SK-N-SH treated with all-trans-retinoic acid at 6 μM for 48 hours (cell line): ENCODE measurements at regions not wholly inside any gene's neighbourhood (a gene's known extent, or its start where the extent isn't known, plus 50 kb on each side); places are given as distances from the start of the nearest gene placed in this dataset.

Experiments used
- ATAC-seq: fragments of 200-7000 bp; cut with Tn5 transposase; 3 replicates; pipeline ENCODE4 v1.9.1; 2020; ENCODE audit warnings: mild to moderate bottlenecking, moderate library complexity
- ARNTL ChIP-seq: fragments of 450-650 bp; formaldehyde crosslinking; IDR thresholded peaks from 2 replicates; pipeline ENCODE4 v1.5.0; 2020; ENCODE audit warnings: low read depth, mild to moderate bottlenecking, moderate library complexity, borderline replicate concordance
- BACH2 ChIP-seq: fragments of 250-450 bp; sonication (Bioruptor Pico); IDR thresholded peaks from 2 replicates; pipeline ENCODE4 v1.9.0; 2021; ENCODE audit warnings: mild to moderate bottlenecking, borderline replicate concordance
- ESRRG ChIP-seq: fragments of 250-450 bp; sonication (Bioruptor Pico); IDR thresholded peaks from 2 replicates; pipeline ENCODE4 v1.6.1; 2021; ENCODE audit warnings: mild to moderate bottlenecking
- GLIS3 ChIP-seq: fragments of 250-450 bp; sonication (Bioruptor Pico); IDR thresholded peaks from 2 replicates; pipeline ENCODE4 v1.5.0; 2020; ENCODE audit warnings: mild to moderate bottlenecking, moderate library complexity
- ISL1 ChIP-seq: fragments of 250-450 bp; sonication (Bioruptor Pico); IDR thresholded peaks from 2 replicates; pipeline ENCODE4 v2.1.2; 2022; ENCODE audit warnings: mild to moderate bottlenecking, moderate library complexity
- PPARA ChIP-seq: fragments of 250-450 bp; sonication (Bioruptor Pico); IDR thresholded peaks from 2 replicates; pipeline ENCODE4 v1.5.0; 2020; ENCODE audit warnings: mild to moderate bottlenecking, borderline replicate concordance
- RARB ChIP-seq: fragments of 250-450 bp; sonication (Bioruptor Pico); IDR thresholded peaks from 2 replicates; pipeline ENCODE4 v1.8.0; 2021; ENCODE audit warnings: mild to moderate bottlenecking, moderate library complexity
- SNAI2 ChIP-seq: fragments of 250-450 bp; sonication (Bioruptor Pico); IDR thresholded peaks from 2 replicates; pipeline ENCODE4 v1.5.0; 2020; ENCODE audit warnings: mild to moderate bottlenecking, moderate library complexity
- TCF4 ChIP-seq: fragments of 250-450 bp; sonication (Bioruptor Pico); IDR thresholded peaks from 2 replicates; pipeline ENCODE4 v1.8.0; 2021; ENCODE audit warnings: mild to moderate bottlenecking, moderate library complexity, borderline replicate concordance
- TOX ChIP-seq: fragments of 250-450 bp; sonication (Bioruptor Pico); IDR thresholded peaks from 2 replicates; pipeline ENCODE4 v1.8.0; 2021; ENCODE audit warnings: mild to moderate bottlenecking, moderate library complexity, borderline replicate concordance
- ZC3H10 ChIP-seq: fragments of 250-450 bp; sonication (Bioruptor Pico); IDR thresholded peaks from 2 replicates; pipeline ENCODE4 v1.5.1; 2021; ENCODE audit warnings: mild to moderate bottlenecking, moderate library complexity
- ZNF70 ChIP-seq: fragments of 450-650 bp; formaldehyde crosslinking; IDR thresholded peaks from 2 replicates; pipeline ENCODE4 v1.5.0; 2020; ENCODE audit warnings: mild to moderate bottlenecking, moderate library complexity
- ZNF8 ChIP-seq: fragments of 450-650 bp; formaldehyde crosslinking; IDR thresholded peaks from 2 replicates; pipeline ENCODE4 v1.5.0; 2020; ENCODE audit warnings: mild to moderate bottlenecking, moderate library complexity
- TF ChIP-seq, protein P1 (sequence below): fragments of 250-450 bp; sonication (Bioruptor Pico); IDR thresholded peaks from 2 replicates; pipeline ENCODE4 v1.5.0; 2020; ENCODE audit warnings: mild to moderate bottlenecking, moderate library complexity
- TF ChIP-seq, protein P2 (sequence below): fragments of 250-450 bp; sonication (Bioruptor Pico); IDR thresholded peaks from 2 replicates; pipeline ENCODE4 v1.8.0; 2021; ENCODE audit warnings: low read depth, mild to moderate bottlenecking, moderate library complexity, borderline replicate concordance
- TF ChIP-seq, protein P3 (sequence below): fragments of 250-450 bp; sonication (Bioruptor Pico); IDR thresholded peaks from 2 replicates; pipeline ENCODE4 v1.8.0; 2020; ENCODE audit warnings: mild to moderate bottlenecking, moderate library complexity, borderline replicate concordance
- TF ChIP-seq, protein P4 (sequence below): fragments of 250-450 bp; sonication (Bioruptor Pico); IDR thresholded peaks from 2 replicates; pipeline ENCODE4 v1.5.1; 2021; ENCODE audit warnings: mild to moderate bottlenecking, moderate library complexity
- TF ChIP-seq, protein P5 (sequence below): fragments of 250-450 bp; sonication (Bioruptor Pico); IDR thresholded peaks from 2 replicates; pipeline ENCODE4 v1.5.1; 2020; ENCODE audit warnings: low read depth, mild to moderate bottlenecking, moderate library complexity

DNA sequence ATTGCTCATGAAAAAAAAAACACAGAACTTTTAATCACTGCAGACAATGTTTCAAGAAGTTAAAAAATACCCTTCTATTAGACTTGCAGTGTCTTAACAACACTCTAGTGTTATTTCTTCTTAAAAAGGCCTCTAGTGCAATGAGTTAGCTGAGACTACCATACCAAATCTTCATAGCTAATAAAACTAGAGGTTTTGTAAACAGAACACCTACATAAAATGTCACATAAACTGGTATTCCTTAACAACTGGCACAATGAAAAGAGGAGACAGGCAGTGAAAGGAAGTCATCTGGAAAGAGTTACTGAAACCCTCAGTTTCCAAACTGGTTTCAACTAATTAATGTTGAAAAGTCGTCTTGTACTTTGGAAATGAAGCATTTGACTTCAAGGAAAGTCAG lies 394.2 kb upstream of the PMFBP1 start:
- ATAC-seq: no peak
- TF ChIP-seq ARNTL (CRISPR knock-in tag) (no peak), GLIS3 (no peak), BACH2 (CRISPR knock-in tag) (no peak), ZNF70 (CRISPR knock-in tag) (no peak), TOX (CRISPR knock-in tag) (no peak), SNAI2 (CRISPR knock-in tag) (no peak), ISL1 (CRISPR knock-in tag) (no peak), ESRRG (no peak), PPARA (CRISPR knock-in tag) (no peak), ZNF8 (CRISPR knock-in tag) (no peak), TCF4 (CRISPR knock-in tag) (no peak)
- TF ChIP-seq, protein P1, sequence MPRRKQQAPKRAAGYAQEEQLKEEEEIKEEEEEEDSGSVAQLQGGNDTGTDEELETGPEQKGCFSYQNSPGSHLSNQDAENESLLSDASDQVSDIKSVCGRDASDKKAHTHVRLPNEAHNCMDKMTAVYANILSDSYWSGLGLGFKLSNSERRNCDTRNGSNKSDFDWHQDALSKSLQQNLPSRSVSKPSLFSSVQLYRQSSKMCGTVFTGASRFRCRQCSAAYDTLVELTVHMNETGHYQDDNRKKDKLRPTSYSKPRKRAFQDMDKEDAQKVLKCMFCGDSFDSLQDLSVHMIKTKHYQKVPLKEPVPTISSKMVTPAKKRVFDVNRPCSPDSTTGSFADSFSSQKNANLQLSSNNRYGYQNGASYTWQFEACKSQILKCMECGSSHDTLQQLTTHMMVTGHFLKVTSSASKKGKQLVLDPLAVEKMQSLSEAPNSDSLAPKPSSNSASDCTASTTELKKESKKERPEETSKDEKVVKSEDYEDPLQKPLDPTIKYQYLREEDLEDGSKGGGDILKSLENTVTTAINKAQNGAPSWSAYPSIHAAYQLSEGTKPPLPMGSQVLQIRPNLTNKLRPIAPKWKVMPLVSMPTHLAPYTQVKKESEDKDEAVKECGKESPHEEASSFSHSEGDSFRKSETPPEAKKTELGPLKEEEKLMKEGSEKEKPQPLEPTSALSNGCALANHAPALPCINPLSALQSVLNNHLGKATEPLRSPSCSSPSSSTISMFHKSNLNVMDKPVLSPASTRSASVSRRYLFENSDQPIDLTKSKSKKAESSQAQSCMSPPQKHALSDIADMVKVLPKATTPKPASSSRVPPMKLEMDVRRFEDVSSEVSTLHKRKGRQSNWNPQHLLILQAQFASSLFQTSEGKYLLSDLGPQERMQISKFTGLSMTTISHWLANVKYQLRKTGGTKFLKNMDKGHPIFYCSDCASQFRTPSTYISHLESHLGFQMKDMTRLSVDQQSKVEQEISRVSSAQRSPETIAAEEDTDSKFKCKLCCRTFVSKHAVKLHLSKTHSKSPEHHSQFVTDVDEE: no peak
- TF ChIP-seq, protein P2, sequence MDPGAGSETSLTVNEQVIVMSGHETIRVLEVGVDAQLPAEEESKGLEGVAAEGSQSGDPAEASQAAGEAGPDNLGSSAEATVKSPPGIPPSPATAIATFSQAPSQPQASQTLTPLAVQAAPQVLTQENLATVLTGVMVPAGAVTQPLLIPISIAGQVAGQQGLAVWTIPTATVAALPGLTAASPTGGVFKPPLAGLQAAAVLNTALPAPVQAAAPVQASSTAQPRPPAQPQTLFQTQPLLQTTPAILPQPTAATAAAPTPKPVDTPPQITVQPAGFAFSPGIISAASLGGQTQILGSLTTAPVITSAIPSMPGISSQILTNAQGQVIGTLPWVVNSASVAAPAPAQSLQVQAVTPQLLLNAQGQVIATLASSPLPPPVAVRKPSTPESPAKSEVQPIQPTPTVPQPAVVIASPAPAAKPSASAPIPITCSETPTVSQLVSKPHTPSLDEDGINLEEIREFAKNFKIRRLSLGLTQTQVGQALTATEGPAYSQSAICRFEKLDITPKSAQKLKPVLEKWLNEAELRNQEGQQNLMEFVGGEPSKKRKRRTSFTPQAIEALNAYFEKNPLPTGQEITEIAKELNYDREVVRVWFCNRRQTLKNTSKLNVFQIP (CRISPR knock-in tag): no peak

DNA sequence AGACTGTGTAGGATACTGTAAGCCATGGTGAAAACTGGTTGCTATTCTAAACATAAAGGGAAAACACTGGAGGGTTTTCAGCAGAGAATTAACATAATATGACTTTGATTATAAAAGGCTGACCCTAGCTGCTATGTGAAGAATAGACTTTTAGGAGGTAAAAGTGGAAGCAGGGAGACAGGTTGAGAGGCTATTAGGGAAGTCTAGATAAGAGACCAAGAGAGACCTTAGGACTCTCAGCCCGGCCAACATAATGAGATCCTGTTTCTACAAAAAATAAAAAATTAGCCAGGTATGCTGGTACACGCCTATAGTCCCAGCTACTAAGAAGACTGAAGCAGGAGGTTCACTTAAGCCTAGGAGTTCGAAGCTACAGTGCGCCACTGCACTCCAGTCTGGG lies 393.2 kb upstream of the PMFBP1 start:
- no peak for ATAC-seq

DNA sequence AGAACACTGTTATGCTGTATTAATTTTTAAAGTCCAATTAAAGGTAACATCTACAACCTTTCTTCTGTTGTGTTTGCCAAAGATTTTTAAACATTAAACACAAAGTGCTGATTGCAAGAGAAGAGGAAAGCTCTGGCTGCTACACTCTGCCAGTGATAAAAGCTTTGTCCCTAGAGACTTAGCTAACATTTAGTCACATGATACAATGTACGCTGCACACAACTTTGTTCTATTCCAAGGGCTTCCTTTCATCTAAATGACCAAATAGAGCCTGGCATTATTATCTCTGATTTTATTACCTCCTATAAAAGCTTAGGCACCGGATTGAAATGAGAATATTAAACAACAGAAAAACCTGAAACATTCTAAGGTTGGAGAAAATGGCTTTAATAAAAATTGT lies 388.7 kb upstream of the PMFBP1 start:
- ATAC-seq: no peak
- TF ChIP-seq, protein P3, sequence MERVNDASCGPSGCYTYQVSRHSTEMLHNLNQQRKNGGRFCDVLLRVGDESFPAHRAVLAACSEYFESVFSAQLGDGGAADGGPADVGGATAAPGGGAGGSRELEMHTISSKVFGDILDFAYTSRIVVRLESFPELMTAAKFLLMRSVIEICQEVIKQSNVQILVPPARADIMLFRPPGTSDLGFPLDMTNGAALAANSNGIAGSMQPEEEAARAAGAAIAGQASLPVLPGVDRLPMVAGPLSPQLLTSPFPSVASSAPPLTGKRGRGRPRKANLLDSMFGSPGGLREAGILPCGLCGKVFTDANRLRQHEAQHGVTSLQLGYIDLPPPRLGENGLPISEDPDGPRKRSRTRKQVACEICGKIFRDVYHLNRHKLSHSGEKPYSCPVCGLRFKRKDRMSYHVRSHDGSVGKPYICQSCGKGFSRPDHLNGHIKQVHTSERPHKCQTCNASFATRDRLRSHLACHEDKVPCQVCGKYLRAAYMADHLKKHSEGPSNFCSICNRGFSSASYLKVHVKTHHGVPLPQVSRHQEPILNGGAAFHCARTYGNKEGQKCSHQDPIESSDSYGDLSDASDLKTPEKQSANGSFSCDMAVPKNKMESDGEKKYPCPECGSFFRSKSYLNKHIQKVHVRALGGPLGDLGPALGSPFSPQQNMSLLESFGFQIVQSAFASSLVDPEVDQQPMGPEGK (CRISPR knock-in tag): no peak
- TF ChIP-seq PPARA (CRISPR knock-in tag) (no peak), ESRRG (no peak)

More for the DNA sequence above, 393.2 kb upstream of the PMFBP1 start:
- TF ChIP-seq RARB (CRISPR knock-in tag) (no peak), SNAI2 (CRISPR knock-in tag) (no peak)
- TF ChIP-seq, protein P4, sequence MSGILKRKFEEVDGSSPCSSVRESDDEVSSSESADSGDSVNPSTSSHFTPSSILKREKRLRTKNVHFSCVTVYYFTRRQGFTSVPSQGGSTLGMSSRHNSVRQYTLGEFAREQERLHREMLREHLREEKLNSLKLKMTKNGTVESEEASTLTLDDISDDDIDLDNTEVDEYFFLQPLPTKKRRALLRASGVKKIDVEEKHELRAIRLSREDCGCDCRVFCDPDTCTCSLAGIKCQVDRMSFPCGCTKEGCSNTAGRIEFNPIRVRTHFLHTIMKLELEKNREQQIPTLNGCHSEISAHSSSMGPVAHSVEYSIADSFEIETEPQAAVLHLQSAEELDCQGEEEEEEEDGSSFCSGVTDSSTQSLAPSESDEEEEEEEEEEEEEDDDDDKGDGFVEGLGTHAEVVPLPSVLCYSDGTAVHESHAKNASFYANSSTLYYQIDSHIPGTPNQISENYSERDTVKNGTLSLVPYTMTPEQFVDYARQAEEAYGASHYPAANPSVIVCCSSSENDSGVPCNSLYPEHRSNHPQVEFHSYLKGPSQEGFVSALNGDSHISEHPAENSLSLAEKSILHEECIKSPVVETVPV (CRISPR knock-in tag): no peak
- TF ChIP-seq, all 23 proteins: peak for 0

DNA sequence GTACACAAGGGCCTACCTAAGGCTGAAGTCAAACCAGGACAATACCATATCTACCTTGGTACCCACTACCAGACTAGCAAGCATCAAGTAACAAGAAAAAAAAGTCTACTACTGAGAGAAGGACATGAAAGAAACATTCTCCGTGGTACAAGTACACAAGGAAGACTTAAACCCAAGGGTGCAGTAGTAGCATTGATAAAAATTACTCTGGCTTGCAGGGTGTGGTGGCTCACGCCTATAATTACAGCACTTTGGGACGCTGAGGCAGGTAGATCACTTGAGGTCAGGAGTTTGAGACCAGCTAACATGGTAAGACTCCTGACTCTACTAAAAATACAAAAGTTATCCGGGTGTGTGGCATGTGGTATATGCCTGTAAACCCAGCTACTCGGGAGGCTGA lies 386.5 kb upstream of the PMFBP1 start:
- ATAC-seq: no peak
- TF ChIP-seq, protein P2 (CRISPR knock-in tag): no peak
- TF ChIP-seq ZC3H10 (CRISPR knock-in tag) (no peak), BACH2 (CRISPR knock-in tag) (no peak), PPARA (CRISPR knock-in tag) (no peak), RARB (CRISPR knock-in tag) (no peak), ARNTL (CRISPR knock-in tag) (no peak), ZNF8 (CRISPR knock-in tag) (no peak), TOX (CRISPR knock-in tag) (no peak), ZNF70 (CRISPR knock-in tag) (no peak), GLIS3 (no peak)
- TF ChIP-seq, protein P4 (CRISPR knock-in tag): no peak
- TF ChIP-seq, protein P5, sequence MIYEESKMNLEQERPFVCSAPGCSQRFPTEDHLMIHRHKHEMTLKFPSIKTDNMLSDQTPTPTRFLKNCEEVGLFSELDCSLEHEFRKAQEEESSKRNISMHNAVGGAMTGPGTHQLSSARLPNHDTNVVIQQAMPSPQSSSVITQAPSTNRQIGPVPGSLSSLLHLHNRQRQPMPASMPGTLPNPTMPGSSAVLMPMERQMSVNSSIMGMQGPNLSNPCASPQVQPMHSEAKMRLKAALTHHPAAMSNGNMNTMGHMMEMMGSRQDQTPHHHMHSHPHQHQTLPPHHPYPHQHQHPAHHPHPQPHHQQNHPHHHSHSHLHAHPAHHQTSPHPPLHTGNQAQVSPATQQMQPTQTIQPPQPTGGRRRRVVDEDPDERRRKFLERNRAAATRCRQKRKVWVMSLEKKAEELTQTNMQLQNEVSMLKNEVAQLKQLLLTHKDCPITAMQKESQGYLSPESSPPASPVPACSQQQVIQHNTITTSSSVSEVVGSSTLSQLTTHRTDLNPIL (CRISPR knock-in tag): no peak
- TF ChIP-seq, protein P3 (CRISPR knock-in tag): no peak
